MCF 10A (cell line): ENCODE measurements at regions not wholly inside any gene's neighbourhood (a gene's known extent, or its start where the extent isn't known, plus 50 kb on each side); places are given as distances from the start of the nearest gene placed in this dataset.
"Not testable (repeated sequence)": the region's sequence is repeated elsewhere in the genome, so short reads cannot be mapped to it uniquely, and the experiment has no call there.

Experiments
- BruUV-seq: library from RNA; stranded (reverse); fragments of 400-500 nt; replicated peaks from 2 replicates; lab custom pipeline; 2021; lab: Mats Ljungman, UMichigan
- CTCF ChIA-PET: fragments of 300-600 bp; sonication (Branson Sonifier 250); formaldehyde crosslinking; extraction: SDS; loops from one replicate; lab custom pipeline; 2021; ENCODE audit warnings: antibody characterized with exemption, inconsistent platforms; lab: Yijun Ruan, JAX
- POLR2A ChIA-PET: fragments of 300-600, 350-650 bp; sonication (Branson Sonifier 250); formaldehyde crosslinking; extraction: SDS; loops from one replicate; lab custom pipeline; 2020; ENCODE audit warnings: antibody characterized with exemption, inconsistent platforms; lab: Yijun Ruan, JAX
- DNase-seq: peaks from one replicate; pipeline ENCODE4 v3.0.0-alpha.2; 2018; ENCODE audit not compliant: unreplicated experiment
- H3K27ac Mint-ChIP-seq: one replicate; pipeline ENCODE4 v1.8.0; 2022; ENCODE audit warnings: mild to moderate bottlenecking, low read depth, mixed read lengths; ENCODE audit not compliant: unreplicated experiment
- H3K27me3 Mint-ChIP-seq: one replicate; pipeline ENCODE4 v1.8.0; 2022; ENCODE audit warnings: mixed read lengths; ENCODE audit not compliant: insufficient read depth, unreplicated experiment
- H3K36me3 Mint-ChIP-seq: one replicate; pipeline ENCODE4 v1.8.0; 2022; ENCODE audit warnings: mild to moderate bottlenecking, moderate library complexity, mixed read lengths; ENCODE audit not compliant: insufficient read depth, unreplicated experiment
- H3K4me1 Mint-ChIP-seq: one replicate; pipeline ENCODE4 v1.8.0; 2022; ENCODE audit warnings: mixed read lengths; ENCODE audit not compliant: insufficient read depth, unreplicated experiment
- H3K4me3 Mint-ChIP-seq: one replicate; pipeline ENCODE4 v1.8.0; 2022; ENCODE audit warnings: mild to moderate bottlenecking, moderate library complexity, mixed read lengths; ENCODE audit not compliant: unreplicated experiment
- H3K9me3 Mint-ChIP-seq: one replicate; pipeline ENCODE4 v1.8.0; 2022; ENCODE audit warnings: mixed read lengths; ENCODE audit not compliant: unreplicated experiment
- intact Hi-C: fragments of 100-400 bp; cut with micrococcal nuclease; formaldehyde crosslinking; loops from 2 replicates; pipeline ENCODE4 v1.14.1; 2022

GRCh38 chr9:67091104-67091503 is 98.8 kb upstream of the SPATA31A3 start:
- H3K4me1 Mint-ChIP-seq, DNase-seq, H3K27ac Mint-ChIP-seq, H3K36me3 Mint-ChIP-seq, BruUV-seq, H3K27me3 Mint-ChIP-seq, H3K4me3 Mint-ChIP-seq, intact Hi-C loops, POLR2A ChIA-PET, CTCF ChIA-PET, H3K9me3 Mint-ChIP-seq: not testable (repeated sequence)

GRCh38 chr9:67086862-67087261 is 94.5 kb upstream of the SPATA31A3 start:
- H3K36me3 Mint-ChIP-seq, H3K27ac Mint-ChIP-seq, H3K9me3 Mint-ChIP-seq, CTCF ChIA-PET, intact Hi-C loops, H3K4me3 Mint-ChIP-seq, DNase-seq, POLR2A ChIA-PET, H3K4me1 Mint-ChIP-seq, H3K27me3 Mint-ChIP-seq, BruUV-seq: not testable (repeated sequence)

GRCh38 chr9:67066140-67066539 is 73.8 kb upstream of the SPATA31A3 start:
- H3K4me3 Mint-ChIP-seq, H3K36me3 Mint-ChIP-seq, BruUV-seq, DNase-seq, H3K9me3 Mint-ChIP-seq, H3K27ac Mint-ChIP-seq, CTCF ChIA-PET, POLR2A ChIA-PET, intact Hi-C loops, H3K27me3 Mint-ChIP-seq, H3K4me1 Mint-ChIP-seq: not testable (repeated sequence)

GRCh38 chr9:67058898-67059715 is 66.8 kb upstream of the SPATA31A3 start:
- H3K9me3 Mint-ChIP-seq, H3K27me3 Mint-ChIP-seq, H3K4me1 Mint-ChIP-seq, intact Hi-C loops, BruUV-seq, POLR2A ChIA-PET, H3K36me3 Mint-ChIP-seq, H3K27ac Mint-ChIP-seq, CTCF ChIA-PET: not testable (repeated sequence)
- H3K4me3 Mint-ChIP-seq, result peak overlapping the region; percentile 65
- peak; percentile 44 for DNase-seq
